ENCODE measurements at regions not wholly inside any gene's neighbourhood (a gene's known extent, or its start where the extent isn't known, plus 50 kb on each side); places are given as distances from the start of the nearest gene placed in this dataset.

DNA sequence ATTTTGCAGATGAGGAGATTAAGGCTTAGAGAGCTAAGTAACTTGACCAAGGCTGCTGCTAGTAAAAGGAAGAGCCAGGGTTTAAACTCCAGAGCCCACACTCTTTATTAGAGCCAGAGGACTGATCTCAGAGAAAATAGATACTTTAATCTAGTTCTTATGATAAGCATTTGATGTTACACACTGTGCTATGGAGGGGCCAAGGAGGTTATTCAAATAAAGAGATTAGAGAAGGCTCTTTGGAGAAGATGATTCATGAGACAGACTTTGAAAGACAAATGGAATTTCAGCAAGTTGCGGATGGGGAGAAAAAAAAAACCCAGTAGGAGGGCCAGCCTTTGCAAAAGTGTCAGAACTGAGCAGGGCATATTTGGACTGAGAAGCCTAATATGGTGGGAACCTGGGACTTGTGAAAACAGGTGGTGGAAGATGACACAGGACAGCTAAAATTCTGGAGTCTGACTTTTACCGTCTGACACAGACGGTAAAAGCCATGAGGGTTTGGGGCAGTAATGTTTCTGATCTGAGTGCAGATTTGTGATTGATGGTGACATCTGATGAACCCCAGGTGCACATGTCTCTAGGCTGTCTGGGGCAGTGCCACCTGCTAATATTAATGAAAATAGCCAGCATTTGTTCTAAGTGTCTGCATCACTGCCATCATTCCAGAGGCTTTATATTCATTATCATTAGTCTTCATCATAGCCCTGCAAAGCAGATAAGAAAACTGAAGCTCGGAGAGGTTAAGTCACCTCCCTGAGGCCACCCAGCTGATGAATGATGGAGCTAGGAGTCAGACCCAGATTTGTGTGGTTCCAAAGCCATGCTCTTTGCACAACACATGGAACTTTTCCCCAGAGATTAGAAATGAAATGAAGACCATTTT, 65.3 kb upstream of the CXCL14 start:
- no peaks in the 10 kb centered on the region for H3K9me3 ChIP-seq (ENCODE audit: control insufficient read depth in 3 of 3, low read length in 3 of 3)
- H3K36me3 ChIP-seq (ENCODE audit: control insufficient read depth in 3 of 3, insufficient read depth in 3 of 3, low read length in 3 of 3): no peaks in the 10 kb centered on the region
- H3K4me1 ChIP-seq (ENCODE audit: control insufficient read depth in 3 of 3, insufficient read depth in 3 of 3, low read length in 3 of 3): peaks cover 0 to 7% (median 2%) of the 10 kb centered on the region in 3 donors
- H3K27ac ChIP-seq (ENCODE audit: low read depth, low read length): no peak overlapping the region
- H3K9ac ChIP-seq (ENCODE audit: low read depth in 1 of 3, low read length in 3 of 3): no peak overlapping the region
- H3K27me3 ChIP-seq (ENCODE audit: control insufficient read depth in 3 of 3, insufficient read depth in 3 of 3, low read length in 3 of 3): peaks cover 0 to 7% (median 5%) of the 10 kb centered on the region in 3 donors
- no peak overlapping the region for H3K4me3 ChIP-seq (ENCODE audit: low read length in 3 of 3)

DNA sequence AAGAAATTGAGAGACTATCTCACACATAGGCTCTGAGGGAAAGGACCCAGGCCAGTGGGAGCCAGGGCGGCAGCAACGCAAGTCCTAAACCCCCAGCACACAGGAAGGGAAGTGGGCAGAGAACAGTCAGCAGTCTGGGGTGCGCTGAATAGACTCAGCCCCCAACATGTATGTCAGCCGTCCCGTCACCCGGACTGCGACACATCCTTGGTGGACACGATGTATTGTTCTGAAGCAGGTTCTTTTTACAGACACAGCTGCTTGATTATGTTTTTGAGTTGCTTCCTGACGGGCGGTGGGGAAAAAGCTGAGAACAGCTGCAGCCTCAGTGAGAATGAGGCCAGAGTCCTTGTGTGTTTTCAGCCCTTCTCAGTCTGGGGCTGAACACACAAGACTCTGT, 64.1 kb upstream of the CXCL14 start:
- H3K27ac ChIP-seq (ENCODE audit: low read depth, low read length): no peak overlapping the region
- no peak overlapping the region for H3K4me3 ChIP-seq (ENCODE audit: low read length in 3 of 3)
- no peaks in the 10 kb centered on the region for H3K9me3 ChIP-seq (ENCODE audit: control insufficient read depth in 3 of 3, low read length in 3 of 3)
- peaks cover 0 to 7% (median 0%) of the 10 kb centered on the region in 3 donors for H3K27me3 ChIP-seq (ENCODE audit: control insufficient read depth in 3 of 3, insufficient read depth in 3 of 3, low read length in 3 of 3)
- H3K4me1 ChIP-seq (ENCODE audit: control insufficient read depth in 3 of 3, insufficient read depth in 3 of 3, low read length in 3 of 3): peaks cover 0 to 7% (median 2%) of the 10 kb centered on the region in 3 donors
- no peak overlapping the region for H3K9ac ChIP-seq (ENCODE audit: low read depth in 1 of 3, low read length in 3 of 3)
- no peaks in the 10 kb centered on the region for H3K36me3 ChIP-seq (ENCODE audit: control insufficient read depth in 3 of 3, insufficient read depth in 3 of 3, low read length in 3 of 3)

GRCh38 chr5:135642488-135642870, 63.7 kb upstream of the CXCL14 start:
- H3K4me1 ChIP-seq (ENCODE audit: control insufficient read depth in 3 of 3, insufficient read depth in 3 of 3, low read length in 3 of 3): peaks cover 0 to 7% (median 2%) of the 10 kb centered on the region in 3 donors
- no peak overlapping the region for H3K4me3 ChIP-seq (ENCODE audit: low read length in 3 of 3)
- no peaks in the 10 kb centered on the region for H3K9me3 ChIP-seq (ENCODE audit: control insufficient read depth in 3 of 3, low read length in 3 of 3)
- no peak overlapping the region for H3K9ac ChIP-seq (ENCODE audit: low read depth in 1 of 3, low read length in 3 of 3)
- H3K27me3 ChIP-seq (ENCODE audit: control insufficient read depth in 3 of 3, insufficient read depth in 3 of 3, low read length in 3 of 3): peaks cover 0 to 6% (median 0%) of the 10 kb centered on the region in 3 donors
- no peak overlapping the region for H3K27ac ChIP-seq (ENCODE audit: low read depth, low read length)
- no peaks in the 10 kb centered on the region for H3K36me3 ChIP-seq (ENCODE audit: control insufficient read depth in 3 of 3, insufficient read depth in 3 of 3, low read length in 3 of 3)

DNA sequence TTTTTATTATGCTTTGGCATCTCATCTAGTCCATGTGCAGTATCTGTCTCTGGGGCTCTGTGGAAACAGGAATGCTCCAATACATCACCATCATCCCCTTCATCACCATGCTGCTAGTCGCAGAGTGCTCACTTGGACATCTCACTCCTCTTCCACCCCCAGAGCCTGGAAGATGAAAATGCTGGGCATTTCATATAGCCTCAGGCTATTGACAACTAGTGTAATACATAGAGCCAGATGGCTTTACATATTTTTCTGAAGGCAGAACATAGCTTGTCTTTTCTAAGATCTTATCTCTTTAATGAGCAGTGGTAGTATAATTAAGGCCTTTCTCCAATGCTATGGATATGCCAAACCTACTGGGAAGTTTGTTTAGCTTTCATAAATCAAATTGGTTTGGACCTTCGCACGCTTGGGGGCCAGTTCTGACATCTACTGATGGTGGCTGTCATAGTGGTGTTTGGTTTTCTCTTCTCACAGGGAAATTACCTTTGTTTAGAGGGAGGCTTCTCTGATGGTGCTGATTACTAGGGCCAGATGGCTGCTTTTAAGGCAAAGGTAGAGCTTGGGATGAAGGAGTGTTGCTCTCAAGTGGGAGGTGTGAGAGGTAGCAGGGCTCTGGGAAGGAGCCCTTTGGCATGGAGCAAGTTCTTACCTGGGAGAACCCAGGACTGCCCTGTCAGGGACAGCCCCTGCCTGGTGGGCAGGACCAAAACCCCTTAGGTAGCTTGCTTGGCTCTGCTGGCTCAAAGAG, 63.1 kb upstream of the CXCL14 start:
- Histone ChIP-seq H3K4me1 (ENCODE audit: control insufficient read depth in 3 of 3, insufficient read depth in 3 of 3, low read length in 3 of 3) (peaks cover 0 to 7% (median 2%) of the 10 kb centered on the region in 3 donors), H3K9ac (ENCODE audit: low read depth in 1 of 3, low read length in 3 of 3) (no peak overlapping the region), H3K9me3 (ENCODE audit: control insufficient read depth in 3 of 3, low read length in 3 of 3) (no peaks in the 10 kb centered on the region), H3K36me3 (ENCODE audit: control insufficient read depth in 3 of 3, insufficient read depth in 3 of 3, low read length in 3 of 3) (no peaks in the 10 kb centered on the region), H3K27ac (ENCODE audit: low read depth, low read length) (no peak overlapping the region), H3K27me3 (ENCODE audit: control insufficient read depth in 3 of 3, insufficient read depth in 3 of 3, low read length in 3 of 3) (peaks cover 0 to 3% (median 0%) of the 10 kb centered on the region in 3 donors), H3K4me3 (ENCODE audit: low read length in 3 of 3) (no peak overlapping the region)

- Histone ChIP-seq H3K9ac (ENCODE audit: low read depth in 1 of 3, low read length in 3 of 3) (no peak overlapping the region), H3K27ac (ENCODE audit: low read depth, low read length) (no peak overlapping the region), H3K4me3 (ENCODE audit: low read length in 3 of 3) (no peak overlapping the region), H3K36me3 (ENCODE audit: control insufficient read depth in 3 of 3, insufficient read depth in 3 of 3, low read length in 3 of 3) (no peaks in the 10 kb centered on the region), H3K27me3 (ENCODE audit: control insufficient read depth in 3 of 3, insufficient read depth in 3 of 3, low read length in 3 of 3) (peaks cover 0 to 3% (median 0%) of the 10 kb centered on the region in 3 donors), H3K4me1 (ENCODE audit: control insufficient read depth in 3 of 3, insufficient read depth in 3 of 3, low read length in 3 of 3) (peaks cover 0 to 7% (median 2%) of the 10 kb centered on the region in 3 donors), H3K9me3 (ENCODE audit: control insufficient read depth in 3 of 3, low read length in 3 of 3) (no peaks in the 10 kb centered on the region)
Observed at GRCh38 chr5:135641319-135641718, 62.5 kb upstream of the CXCL14 start.

DNA sequence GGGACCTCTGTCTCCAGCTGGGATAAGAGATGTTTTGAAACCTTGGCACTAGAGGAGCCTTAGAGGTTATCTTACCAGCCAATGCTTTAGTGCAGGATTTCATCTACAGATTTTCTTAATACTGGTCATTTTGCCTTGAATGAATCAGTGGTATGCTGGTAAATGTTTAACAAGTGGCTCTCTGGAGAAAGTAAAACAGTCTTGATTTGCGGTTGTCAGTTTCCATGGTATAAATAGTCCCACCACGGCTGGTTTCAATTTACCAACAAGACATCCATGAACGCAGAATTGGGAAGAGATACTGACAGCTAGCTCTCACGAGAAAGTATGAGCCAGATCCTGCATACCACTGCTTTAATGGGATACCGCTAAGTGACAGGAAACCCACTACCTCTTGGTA, 56.7 kb upstream of the CXCL14 start:
- no peak overlapping the region for H3K27ac ChIP-seq (ENCODE audit: low read depth, low read length)
- no peak overlapping the region for H3K9ac ChIP-seq (ENCODE audit: low read depth in 1 of 3, low read length in 3 of 3)
- peaks cover 0 to 2% (median 0%) of the 10 kb centered on the region in 3 donors for H3K27me3 ChIP-seq (ENCODE audit: control insufficient read depth in 3 of 3, insufficient read depth in 3 of 3, low read length in 3 of 3)

GRCh38 chr5:135632798-135633197, 54.0 kb upstream of the CXCL14 start:
- no peaks in the 10 kb centered on the region for H3K36me3 ChIP-seq (ENCODE audit: control insufficient read depth in 3 of 3, insufficient read depth in 3 of 3, low read length in 3 of 3)
- H3K27me3 ChIP-seq (ENCODE audit: control insufficient read depth in 3 of 3, insufficient read depth in 3 of 3, low read length in 3 of 3): peaks cover 0 to 2% (median 0%) of the 10 kb centered on the region in 3 donors
- H3K4me3 ChIP-seq (ENCODE audit: low read length in 3 of 3): no peak overlapping the region

More for the DNA sequence above, 56.7 kb upstream of the CXCL14 start:
- Histone ChIP-seq H3K4me1 (ENCODE audit: control insufficient read depth in 3 of 3, insufficient read depth in 3 of 3, low read length in 3 of 3) (no peaks in the 10 kb centered on the region), H3K9me3 (ENCODE audit: control insufficient read depth in 3 of 3, low read length in 3 of 3) (no peaks in the 10 kb centered on the region), H3K36me3 (ENCODE audit: control insufficient read depth in 3 of 3, insufficient read depth in 3 of 3, low read length in 3 of 3) (no peaks in the 10 kb centered on the region), H3K4me3 (ENCODE audit: low read length in 3 of 3) (no peak overlapping the region)

DNA sequence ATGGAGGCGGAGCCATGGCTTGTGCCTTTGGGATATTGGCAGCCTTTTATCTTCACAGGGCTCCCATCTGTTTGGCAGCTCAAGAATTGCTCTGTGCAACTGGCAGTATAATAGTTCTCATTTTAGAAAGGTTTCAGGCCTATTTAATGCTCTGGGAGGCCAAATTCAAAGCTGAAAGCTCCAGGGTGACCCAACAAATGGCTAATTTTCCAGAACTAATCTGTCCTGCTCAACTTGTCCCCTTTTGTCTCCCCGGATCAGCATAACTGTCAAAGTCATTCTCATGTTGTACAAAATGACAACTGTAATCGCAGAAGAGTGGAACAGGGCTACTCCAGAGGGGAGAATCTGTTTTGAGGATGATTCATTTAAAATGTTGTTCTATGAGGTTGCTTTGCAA, 52.6 kb upstream of the CXCL14 start:
- H3K27ac ChIP-seq (ENCODE audit: low read depth, low read length): no peak overlapping the region
- H3K9me3 ChIP-seq (ENCODE audit: control insufficient read depth in 3 of 3, low read length in 3 of 3): no peaks in the 10 kb centered on the region
- H3K4me1 ChIP-seq (ENCODE audit: control insufficient read depth in 3 of 3, insufficient read depth in 3 of 3, low read length in 3 of 3): no peaks in the 10 kb centered on the region
- no peak overlapping the region for H3K9ac ChIP-seq (ENCODE audit: low read depth in 1 of 3, low read length in 3 of 3)
- no peaks in the 10 kb centered on the region for H3K36me3 ChIP-seq (ENCODE audit: control insufficient read depth in 3 of 3, insufficient read depth in 3 of 3, low read length in 3 of 3)
- peaks cover 0 to 2% (median 0%) of the 10 kb centered on the region in 3 donors for H3K27me3 ChIP-seq (ENCODE audit: control insufficient read depth in 3 of 3, insufficient read depth in 3 of 3, low read length in 3 of 3)
- no peak overlapping the region for H3K4me3 ChIP-seq (ENCODE audit: low read length in 3 of 3)

More at GRCh38 chr5:135632798-135633197, 54.0 kb upstream of the CXCL14 start:
- no peak overlapping the region for H3K9ac ChIP-seq (ENCODE audit: low read depth in 1 of 3, low read length in 3 of 3)
- no peak overlapping the region for H3K27ac ChIP-seq (ENCODE audit: low read depth, low read length)
- H3K4me1 ChIP-seq (ENCODE audit: control insufficient read depth in 3 of 3, insufficient read depth in 3 of 3, low read length in 3 of 3): no peaks in the 10 kb centered on the region
- no peaks in the 10 kb centered on the region for H3K9me3 ChIP-seq (ENCODE audit: control insufficient read depth in 3 of 3, low read length in 3 of 3)

DNA sequence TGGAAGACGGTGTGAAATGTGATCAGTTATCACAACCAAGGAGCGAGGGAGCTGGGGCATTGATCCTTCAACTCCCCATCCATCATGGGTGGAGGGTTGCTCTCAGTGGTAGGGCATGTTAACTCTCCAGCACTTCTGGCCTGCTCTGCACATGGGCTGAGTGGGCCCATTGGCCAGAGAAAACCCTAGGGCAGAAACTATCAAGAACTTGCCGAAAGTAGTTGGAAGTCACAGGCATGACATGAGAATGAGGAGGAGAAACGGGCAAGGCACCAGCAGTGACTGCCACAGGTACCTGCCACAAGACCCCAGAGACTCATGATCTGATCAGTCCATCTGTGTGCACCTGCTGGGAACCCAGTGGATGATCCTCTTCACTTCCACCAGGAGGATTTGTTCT, 50.9 kb upstream of the CXCL14 start:
- H3K27ac ChIP-seq (ENCODE audit: low read depth, low read length): no peak overlapping the region
- peaks cover 0 to 3% (median 0%) of the 10 kb centered on the region in 3 donors for H3K4me1 ChIP-seq (ENCODE audit: control insufficient read depth in 3 of 3, insufficient read depth in 3 of 3, low read length in 3 of 3)
- H3K27me3 ChIP-seq (ENCODE audit: control insufficient read depth in 3 of 3, insufficient read depth in 3 of 3, low read length in 3 of 3): no peaks in the 10 kb centered on the region
- no peaks in the 10 kb centered on the region for H3K9me3 ChIP-seq (ENCODE audit: control insufficient read depth in 3 of 3, low read length in 3 of 3)
- H3K4me3 ChIP-seq (ENCODE audit: low read length in 3 of 3): no peak overlapping the region
- no peaks in the 10 kb centered on the region for H3K36me3 ChIP-seq (ENCODE audit: control insufficient read depth in 3 of 3, insufficient read depth in 3 of 3, low read length in 3 of 3)
- H3K9ac ChIP-seq (ENCODE audit: low read depth in 1 of 3, low read length in 3 of 3): no peak overlapping the region

Data from skeletal muscle tissue (tissue), 3 donors.